Right lobe of liver (tissue), 6 donors: ENCODE measurements at regions not wholly inside any gene's neighbourhood (a gene's known extent, or its start where the extent isn't known, plus 50 kb on each side); places are given as distances from the start of the nearest gene placed in this dataset.

Experiments used
- ATAC-seq, 4 donors: fragments of 200-7000 bp; cut with Tn5 transposase; one replicate each; pipeline ENCODE4 v1.9.1; 2020; ENCODE audit warnings: mild to moderate bottlenecking in 4 of 4, moderate library complexity in 4 of 4
- DNase-seq, 3 donors: peaks; one replicate each; pipeline ENCODE4 v3.0.0-alpha.2; 2020
- H3K27ac ChIP-seq, 3 donors: fragments of 200-600 bp; one replicate each; pipeline ENCODE4 v1.8.0; 2022
- H3K27me3 ChIP-seq, 2 donors: fragments of 200-600 bp; one replicate each; pipeline ENCODE4 v1.8.0; 2022
- H3K36me3 ChIP-seq, 4 donors: fragments of 200-600 bp; sonication (generic) in 1 of 4; one replicate each; pipeline versions ENCODE4 v1.5.1 to v1.8.0; 2017 to 2022; ENCODE audit warnings: control low read depth in 1 of 4
- H3K4me1 ChIP-seq, 4 donors: fragments of 200-600 bp; sonication (generic) in 1 of 4; one replicate each; pipeline versions ENCODE4 v1.5.1 to v1.8.0; 2017 to 2022; ENCODE audit warnings: control low read depth in 1 of 4
- H3K4me3 ChIP-seq, 3 donors: fragments of 200-600 bp; one replicate each; pipeline ENCODE4 v1.8.0; 2022
- H3K9me3 ChIP-seq, 4 donors: fragments of 200-600 bp; sonication (generic) in 1 of 4; one replicate each; pipeline versions ENCODE4 v1.5.1 to v1.8.0; 2017 to 2022; ENCODE audit warnings: control low read depth in 1 of 4
- CTCF ChIP-seq, 4 donors: fragments of 200-600 bp in 3 of 4; fragments of 450-650 bp in 1 of 4; IDR thresholded peaks; one replicate each; pipeline versions ENCODE4 v1.5.1 to v1.8.0; 2016 to 2022; ENCODE audit warnings: antibody characterized with exemption in 4 of 4, mild to moderate bottlenecking in 2 of 4
- POLR2A ChIP-seq: fragments of 450-650 bp; IDR thresholded peaks from one replicate; pipeline ENCODE4 v1.6.1; 2017; ENCODE audit warnings: antibody characterized with exemption, mild to moderate bottlenecking
- WGBS: methylation state at CpG from one replicate; pipeline ENCODE4 v1.1.6; 2018; ENCODE audit warnings: low coverage, low lambda C conversion rate; ENCODE audit not compliant: insufficient coverage; ENCODE audit errors: missing lambda C conversion rate; 5-methylcytosine and 5-hydroxymethylcytosine counted together
- intact Hi-C, 2 donors: fragments of 100-400 bp; cut with DNase I; formaldehyde crosslinking; loops; one replicate each; pipeline versions ENCODE4 v1.11.2 to v1.14.1; 2022
- donor health status: DM: no; HTN: yes; CAD: no.
- donor health status: DM: no; HTN: no; CAD: no.
- donor health status: DM: no; HTN: no; CAD: no.
- donor health status: DM: no; HTN: yes; CAD: no.
- donor health status: DM: no; HTN: yes; CAD: no.

GRCh38 chr14:66109426-66109825 is 376.7 kb upstream of the CCDC196 start:
- H3K27ac ChIP-seq = no peak overlapping the region
- intact Hi-C loops = no loop called here

GRCh38 chr14:66111891-66112290 is 374.3 kb upstream of the CCDC196 start:
- Histone ChIP-seq H3K4me1 (no peaks in the 10 kb centered on the region), H3K36me3 (no peaks in the 10 kb centered on the region), H3K27ac (no peak overlapping the region), H3K27me3 (no peaks in the 10 kb centered on the region), H3K9me3 (no peaks in the 10 kb centered on the region), H3K4me3 (no peak overlapping the region)
- 72% methylated on average over 3 of the region's 6 CpGs for WGBS
- TF ChIP-seq POLR2A (no peak), CTCF (IDR thresholded peaks at IDR 0.05) (no peak)
- ATAC-seq (no peak), DNase-seq (no peak)
- intact Hi-C loops = no loop called here

More at GRCh38 chr14:66109426-66109825, 376.7 kb upstream of the CCDC196 start:
- WGBS = no CpG with 5 or more reads among the region's 1 CpG
- ATAC-seq = no peak
- no peak for TF ChIP-seq POLR2A
- no peak for TF ChIP-seq CTCF (IDR thresholded peaks at IDR 0.05)
- DNase-seq = no peak
- H3K27me3 ChIP-seq = no peaks in the 10 kb centered on the region
- H3K9me3 ChIP-seq = no peaks in the 10 kb centered on the region
- H3K4me1 ChIP-seq = no peaks in the 10 kb centered on the region
- H3K36me3 ChIP-seq = no peaks in the 10 kb centered on the region
- no peak overlapping the region for H3K4me3 ChIP-seq

- Histone ChIP-seq H3K9me3 (no peaks in the 10 kb centered on the region), H3K4me1 (no peaks in the 10 kb centered on the region), H3K27me3 (no peaks in the 10 kb centered on the region), H3K4me3 (no peak overlapping the region), H3K36me3 (no peaks in the 10 kb centered on the region), H3K27ac (no peak overlapping the region)
- DNase-seq = no peak
- no peak for ATAC-seq
- TF ChIP-seq POLR2A = no peak
- no peak for TF ChIP-seq CTCF (IDR thresholded peaks at IDR 0.05)
- WGBS = 79% methylated on average over 3 of the region's 3 CpGs
- intact Hi-C loops = no loop called here
These were observed 372.1 kb upstream of the CCDC196 start for GRCh38 chr14:66114071-66114470.

GRCh38 chr14:66115740-66116502 is 370.2 kb upstream of the CCDC196 start:
- ATAC-seq = no peak
- no peaks in the 10 kb centered on the region for H3K27me3 ChIP-seq
- intact Hi-C loops = no loop called here
- no peaks in the 10 kb centered on the region for H3K9me3 ChIP-seq
- H3K4me3 ChIP-seq = no peak overlapping the region
- WGBS = 83% methylated on average over 8 of the region's 8 CpGs
- H3K36me3 ChIP-seq = no peaks in the 10 kb centered on the region
- DNase-seq = no peak
- TF ChIP-seq POLR2A (no peak), CTCF (IDR thresholded peaks at IDR 0.05) (no peak)
- H3K27ac ChIP-seq = no peak overlapping the region
- no peaks in the 10 kb centered on the region for H3K4me1 ChIP-seq
